A549 (cell line): ENCODE measurements at regions not wholly inside any gene's neighbourhood (a gene's known extent, or its start where the extent isn't known, plus 50 kb on each side); places are given as distances from the start of the nearest gene placed in this dataset.

Experiments
- ATAC-seq, 2 experiments: fragments of 200-7000 bp in 1 of 2; fragments of >200 bp in 1 of 2; cut with Nextera tagmentation in 1 of 2; cut with Tn5 transposase in 1 of 2; 3 replicates each; pipeline versions ENCODE4 v1.8.0 to v1.9.1; 2018 to 2020; ENCODE audit warnings: mild to moderate bottlenecking in 1 of 2, moderate library complexity in 1 of 2
- CTCF ChIA-PET: fragments of 300-600 bp; sonication (Branson Sonifier 250); formaldehyde crosslinking; extraction: SDS; loops from one replicate; lab custom pipeline; 2021; ENCODE audit warnings: antibody characterized with exemption, inconsistent platforms; lab: Yijun Ruan, JAX
- POLR2A ChIA-PET: fragments of 350-600 bp; formaldehyde crosslinking; extraction: SDS; loops from one replicate; lab custom pipeline; 2021; ENCODE audit warnings: antibody characterized with exemption, inconsistent platforms; lab: Yijun Ruan, JAX
- DNase-seq, 2 experiments: peaks; one replicate each; pipeline versions ENCODE4 v3.0.0 to v3.0.0-alpha.2; 2011 to 2016; ENCODE audit warnings: low read depth in 1 of 2, low spot score in 1 of 2
- FAIRE-seq: peaks from 2 replicates; lab custom pipeline; 2011; peaks lifted over from hg19 to GRCh38; lab: Jason Lieb, UNC
- H3K27ac ChIP-seq, 2 experiments: fragments of >200 bp; sonication (Bioruptor Twin); formaldehyde crosslinking; 3 replicates each; pipeline ENCODE4 v1.5.1; 2016 to 2017
- H3K4me1 ChIP-seq: fragments of >200 bp; sonication (Bioruptor Twin); formaldehyde crosslinking; 3 replicates; pipeline ENCODE4 v1.6.1; 2016
- H3K4me2 ChIP-seq: fragments of >200 bp; sonication (Bioruptor Twin); formaldehyde crosslinking; 3 replicates; pipeline ENCODE4 v1.6.1; 2016
- H3K4me3 ChIP-seq: fragments of >200 bp; sonication (Bioruptor Twin); formaldehyde crosslinking; 3 replicates; pipeline ENCODE4 v1.5.1; 2016
- H3K9me3 ChIP-seq: fragments of >200 bp; sonication (Bioruptor Twin); formaldehyde crosslinking; 3 replicates; pipeline ENCODE4 v1.6.1; 2016
- BHLHE40 ChIP-seq: IDR thresholded peaks from 2 replicates; pipeline ENCODE4 v1.6.1; 2012; ENCODE audit warnings: low read depth, low read length, inconsistent platforms
- CEBPB ChIP-seq, 2 experiments: fragments of >200 bp in 1 of 2; sonication (Bioruptor Twin) in 1 of 2; formaldehyde crosslinking in 1 of 2; IDR thresholded peaks; 2 replicates each; pipeline ENCODE4 v1.6.1; 2012 to 2016
- CHD4 ChIP-seq: fragments of 200-600 bp; sonication (generic); IDR thresholded peaks from 2 replicates; pipeline ENCODE4 v1.6.1; 2016; ENCODE audit warnings: antibody characterized with exemption, mild to moderate bottlenecking, borderline replicate concordance
- EHF ChIP-seq: fragments of 250-450 bp; sonication (Bioruptor Pico); IDR thresholded peaks from 2 replicates; pipeline ENCODE4 v1.5.0; 2020; ENCODE audit warnings: mild to moderate bottlenecking
- EHMT2 ChIP-seq: fragments of 200-600 bp; sonication (generic); IDR thresholded peaks from 2 replicates; pipeline ENCODE4 v1.6.1; 2016; ENCODE audit warnings: antibody characterized with exemption, low read depth, mild to moderate bottlenecking, moderate library complexity
- FOSB ChIP-seq: fragments of 250-450 bp; sonication (Bioruptor Pico); IDR thresholded peaks from 2 replicates; pipeline ENCODE4 v1.5.0; 2020; ENCODE audit warnings: mild to moderate bottlenecking, moderate library complexity
- FOXS1 ChIP-seq: fragments of 250-450 bp; sonication (Bioruptor Pico); IDR thresholded peaks from 2 replicates; pipeline ENCODE4 v1.5.0; 2020; ENCODE audit warnings: mild to moderate bottlenecking, moderate library complexity
- HDAC2 ChIP-seq: fragments of 200-600 bp; sonication (generic); IDR thresholded peaks from 2 replicates; pipeline ENCODE4 v1.6.1; 2016
- HES2 ChIP-seq: fragments of >200 bp; sonication (Bioruptor Twin); formaldehyde crosslinking; IDR thresholded peaks from 2 replicates; pipeline ENCODE4 v1.6.1; 2016
- JUN ChIP-seq, 2 experiments: fragments of >200 bp; sonication (Bioruptor Twin); formaldehyde crosslinking; IDR thresholded peaks; 2 replicates in 1 of 2; 3 replicates in 1 of 2; pipeline ENCODE4 v1.6.1; 2016 to 2017
- MAFK ChIP-seq: fragments of 450-650 bp; IDR thresholded peaks from 2 replicates; pipeline ENCODE4 v1.6.1; 2014; ENCODE audit not compliant: partially characterized antibody
- MAX ChIP-seq: IDR thresholded peaks from 2 replicates; pipeline ENCODE4 v1.6.1; 2012
- MYC ChIP-seq: IDR thresholded peaks from 2 replicates; pipeline ENCODE4 v1.6.1; 2012; ENCODE audit warnings: mild to moderate bottlenecking, inconsistent platforms, low read length, improper control_type of control experiment, borderline replicate concordance
- NFE2L2 ChIP-seq: fragments of 150-350 bp; conservative IDR thresholded peaks from 2 replicates; pipeline ENCODE4 v1.6.1; 2014; ENCODE audit warnings: low read length
- NPAS2 ChIP-seq: fragments of 250-450 bp; sonication (Bioruptor Pico); IDR thresholded peaks from 2 replicates; pipeline ENCODE4 v1.8.0; 2022; ENCODE audit warnings: mild to moderate bottlenecking, moderate library complexity, borderline replicate concordance
- PHF8 ChIP-seq: fragments of 200-600 bp; sonication (generic); IDR thresholded peaks from 2 replicates; pipeline ENCODE4 v1.6.1; 2016; ENCODE audit warnings: low read depth, mild to moderate bottlenecking, antibody characterized with exemption, moderate library complexity, borderline replicate concordance
- RFX5 ChIP-seq: fragments of 450-650 bp; IDR thresholded peaks from 2 replicates; pipeline ENCODE4 v1.7.1; 2014; ENCODE audit warnings: antibody characterized with exemption, mild to moderate bottlenecking, moderate library complexity
- TP53 ChIP-seq: fragments of 250-450 bp; sonication (Bioruptor Pico); IDR thresholded peaks from 2 replicates; pipeline ENCODE4 v1.5.0; 2021; ENCODE audit warnings: mild to moderate bottlenecking, moderate library complexity
- ZNF302 ChIP-seq: fragments of 250-450 bp; sonication (Bioruptor Pico); IDR thresholded peaks from 2 replicates; pipeline ENCODE4 v1.9.0; 2021; ENCODE audit warnings: inconsistent platforms, mild to moderate bottlenecking, moderate library complexity
- WGBS: methylation state at CpG from one replicate; pipeline ENCODE4 v1.1.6; 2017; ENCODE audit errors: missing lambda C conversion rate; 5-methylcytosine and 5-hydroxymethylcytosine counted together
- TF ChIP-seq, protein P1 (sequence below): fragments of 450-650 bp; IDR thresholded peaks from 2 replicates; pipeline ENCODE4 v1.6.1; 2014; ENCODE audit warnings: antibody characterized with exemption

- DNase-seq = no peak
- CTCF ChIA-PET = no interaction called here
- H3K9me3 ChIP-seq = no peaks in the 10 kb centered on the region
- no peak for TF ChIP-seq BHLHE40
- TF ChIP-seq PHF8 = no peak
- no peak for TF ChIP-seq HDAC2
- TF ChIP-seq, all 56 proteins: peak for 0
- H3K4me3 ChIP-seq = no peak overlapping the region
- 48% methylated on average over 5 of the region's 7 CpGs for whole genome bisulfite sequencing
- H3K4me1 ChIP-seq = 0 out of 3 replicates have a peak, but pooled peaks cover 4% of the 10 kb centered on the region
- FAIRE-seq (no peak), ATAC-seq (no peak)
- H3K27ac ChIP-seq = no peak overlapping the region
- POLR2A ChIA-PET = no interaction called here
- no peak overlapping the region for H3K4me2 ChIP-seq
These were observed 206.0 kb upstream of the FOXQ1 start for GRCh38 chr6:1105833-1106400.

- DNase-seq (no peak), FAIRE-seq (no peak), ATAC-seq (no peak)
- Histone ChIP-seq H3K4me3 (no peak overlapping the region), H3K4me1 (no peaks in the 10 kb centered on the region), H3K4me2 (no peak overlapping the region), H3K27ac (no peak overlapping the region), H3K9me3 (no peaks in the 10 kb centered on the region)
- ChIA-PET CTCF (no interaction called here), POLR2A (no interaction called here)
- 48% methylated on average over 8 of the region's 8 CpGs for WGBS
- TF ChIP-seq MYC = no peak
- no peak for TF ChIP-seq EHMT2
- no peak for TF ChIP-seq MAFK
- TF ChIP-seq, protein P1, sequence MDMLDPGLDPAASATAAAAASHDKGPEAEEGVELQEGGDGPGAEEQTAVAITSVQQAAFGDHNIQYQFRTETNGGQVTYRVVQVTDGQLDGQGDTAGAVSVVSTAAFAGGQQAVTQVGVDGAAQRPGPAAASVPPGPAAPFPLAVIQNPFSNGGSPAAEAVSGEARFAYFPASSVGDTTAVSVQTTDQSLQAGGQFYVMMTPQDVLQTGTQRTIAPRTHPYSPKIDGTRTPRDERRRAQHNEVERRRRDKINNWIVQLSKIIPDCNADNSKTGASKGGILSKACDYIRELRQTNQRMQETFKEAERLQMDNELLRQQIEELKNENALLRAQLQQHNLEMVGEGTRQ = no peak
- TF ChIP-seq RFX5 = no peak
- no peak for TF ChIP-seq NPAS2 (CRISPR knock-in tag)
- no peak for TF ChIP-seq HES2
- TF ChIP-seq MAX = no peak
- no peak for TF ChIP-seq EHF (CRISPR knock-in tag)
- no peak for TF ChIP-seq NFE2L2
- no peak for TF ChIP-seq ZNF302 (CRISPR knock-in tag)
- no peak for TF ChIP-seq CHD4
These were observed 206.8 kb upstream of the FOXQ1 start for GRCh38 chr6:1104988-1105670.

- TF ChIP-seq MAX (no peak), FOXS1 (CRISPR knock-in tag) (no peak), NPAS2 (CRISPR knock-in tag) (no peak), CEBPB (IDR thresholded peaks at IDR 0.05) (no peak), TP53 (CRISPR knock-in tag) (no peak), FOSB (CRISPR knock-in tag) (no peak), JUN (IDR thresholded peaks at IDR 0.05) (no peak)
- Histone ChIP-seq H3K4me3 (no peak overlapping the region), H3K4me1 (no peaks in the 10 kb centered on the region), H3K9me3 (no peaks in the 10 kb centered on the region), H3K4me2 (no peak overlapping the region), H3K27ac (no peak overlapping the region)
- DNase-seq = no peak
- no peak for FAIRE-seq
- CTCF ChIA-PET = interaction anchor here (1.1 kb wide), 1 partner anchor 32 kb away, joined by 3 read pairs; no protein-coding TSS in a partner anchor
- no peak for ATAC-seq
- POLR2A ChIA-PET = no interaction called here
- WGBS = 63% methylated on average over 6 of the region's 7 CpGs
These were observed 207.8 kb upstream of the FOXQ1 start for GRCh38 chr6:1103945-1104623.
